Spleen (tissue), 11 donors: ENCODE measurements at regions not wholly inside any gene's neighbourhood (a gene's known extent, or its start where the extent isn't known, plus 50 kb on each side); places are given as distances from the start of the nearest gene placed in this dataset.

Experiments used
- DNase-seq: peaks from one replicate; pipeline ENCODE4 v3.0.0-alpha.2; 2020
- H3K27ac ChIP-seq, 8 donors: fragments of 200-600 bp; sonication (generic) in 7 of 8; 1 replicate in 4 of 8; 2 replicates in 4 of 8; pipeline versions ENCODE4 v1.5.0 to v1.8.0; 2016 to 2021; ENCODE audit warnings: inconsistent platforms in 4 of 8, mild to moderate bottlenecking in 4 of 8, moderate library complexity in 1 of 8
- H3K27me3 ChIP-seq, 7 donors: fragments of 200-600 bp; sonication (generic) in 6 of 7; replicated peaks in 1 of 7; 1 replicate in 4 of 7; 2 replicates in 3 of 7; pipeline versions ENCODE4 v1.5.0 to v1.8.0; 2016 to 2021; ENCODE audit warnings: inconsistent platforms in 3 of 7, mild to moderate bottlenecking in 1 of 7
- H3K36me3 ChIP-seq, 6 donors: fragments of 200-600 bp; sonication (generic) in 5 of 6; 1 replicate in 4 of 6; 2 replicates in 2 of 6; pipeline versions ENCODE4 v1.5.0 to v1.8.0; 2016 to 2021; ENCODE audit warnings: inconsistent platforms in 2 of 6
- H3K4me1 ChIP-seq, 6 donors: fragments of 200-600 bp; sonication (generic) in 5 of 6; 1 replicate in 3 of 6; 2 replicates in 3 of 6; pipeline versions ENCODE4 v1.5.0 to v1.8.0; 2016 to 2021; ENCODE audit warnings: inconsistent platforms in 3 of 6
- H3K4me3 ChIP-seq, 8 donors: fragments of 200-600 bp; sonication (generic) in 7 of 8; 1 replicate in 4 of 8; 2 replicates in 4 of 8; pipeline versions ENCODE4 v1.5.0 to v1.8.0; 2016 to 2021; ENCODE audit warnings: inconsistent platforms in 4 of 8, mild to moderate bottlenecking in 4 of 8, moderate library complexity in 2 of 8
- H3K9me3 ChIP-seq, 8 donors: fragments of 200-600 bp; sonication (generic) in 7 of 8; 1 replicate in 4 of 8; 2 replicates in 4 of 8; pipeline versions ENCODE4 v1.5.0 to v1.8.0; 2016 to 2021; ENCODE audit warnings: inconsistent platforms in 4 of 8
- POLR2A ChIP-seq, 3 donors: fragments of 450-650 bp; IDR thresholded peaks; one replicate each; pipeline ENCODE4 v1.5.1; 2017; ENCODE audit warnings: antibody characterized with exemption in 3 of 3, mild to moderate bottlenecking in 1 of 3
- POLR2AphosphoS5 ChIP-seq, 3 donors: sonication (generic); formaldehyde crosslinking; IDR thresholded peaks; one replicate each; pipeline ENCODE4 v1.5.1; 2017; ENCODE audit warnings: antibody characterized with exemption in 3 of 3
- WGBS, 5 donors: extraction: QIAGEN DNeasy Blood & Tissue Kit in 3 of 5; methylation state at CpG; one replicate each; pipeline versions ENCODE4 v1.1.5 to v1.1.7; 2013 to 2018; 5-methylcytosine and 5-hydroxymethylcytosine counted together
- intact Hi-C: fragments of 100-400 bp; cut with DNase I; formaldehyde crosslinking; loops from one replicate; pipeline ENCODE4 v1.15.0; 2023; ENCODE audit warnings: low total_unique reads
- TF ChIP-seq, protein P1 (sequence below), 11 experiments: fragments of 200-600 bp in 7 of 11; fragments of 450-650 bp in 4 of 11; sonication (generic) in 4 of 11; IDR thresholded peaks in 8 of 11; conservative IDR thresholded peaks in 3 of 11; 1 replicate in 7 of 11; 2 replicates in 4 of 11; pipeline versions ENCODE4 v1.4.0 to v1.8.0; 2016 to 2021; ENCODE audit warnings: antibody characterized with exemption in 11 of 11, inconsistent platforms in 4 of 11, mild to moderate bottlenecking in 1 of 11
- donor health status: healthy with polysubstance abuse.
- donor health status: DM: no; HTN: no; CAD: no; lungs with moderate emphysema.
- donor health status: DM: no; HTN: no; CAD: no.
- donor health status: Bipolar disorder and iron deficiency.
- donor health status: healthy.
- donor health status: DM: no; HTN: no; CAD: no.
- donor health status: DM: yes; HTN: yes; CAD: no.

DNA sequence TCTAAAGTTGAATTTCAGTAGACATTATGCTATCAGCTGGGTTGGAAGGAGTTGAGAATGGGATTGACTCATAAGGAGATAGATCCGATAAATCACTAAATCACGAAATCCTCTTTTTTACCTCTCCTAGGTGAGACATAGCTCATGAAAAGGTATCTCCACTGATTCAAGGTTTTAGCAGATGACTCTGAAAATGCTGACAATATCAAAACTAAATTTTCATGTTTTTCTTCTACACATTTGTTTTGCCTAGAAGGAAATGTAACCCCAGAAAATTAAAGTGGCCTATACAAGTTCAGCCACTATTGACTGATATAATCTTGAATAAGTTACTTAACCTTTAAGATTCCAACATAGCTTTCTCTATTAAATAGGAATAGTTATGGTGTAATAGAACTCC is 82.2 kb upstream of the VWDE start:
- H3K36me3 ChIP-seq = no peaks in the 10 kb centered on the region

DNA sequence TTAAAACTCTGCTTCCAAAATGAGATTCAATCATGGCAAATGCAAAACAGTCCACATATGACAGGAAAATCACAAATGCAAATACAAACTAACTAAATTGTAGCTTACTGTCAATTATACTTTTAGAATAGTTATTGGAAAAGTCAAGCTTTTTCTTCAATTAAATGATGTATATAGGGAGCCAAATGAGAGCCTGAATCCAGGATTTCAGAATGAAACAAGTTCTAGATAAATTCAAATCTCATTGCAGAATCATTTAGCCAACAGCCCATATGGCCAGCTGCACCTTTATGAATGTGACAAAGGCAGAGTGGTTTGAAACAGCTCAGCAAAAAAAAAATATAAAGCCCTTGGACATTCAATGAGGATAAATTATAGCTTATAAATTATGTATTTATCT is 82.2 kb upstream of the SCIN start:
- Histone ChIP-seq H3K27me3 (no peaks in the 10 kb centered on the region), H3K27ac (no peak overlapping the region), H3K4me3 (no peak overlapping the region), H3K9me3 (no peaks in the 10 kb centered on the region), H3K36me3 (no peaks in the 10 kb centered on the region), H3K4me1 (no peaks in the 10 kb centered on the region)
- DNase-seq = no peak
- intact Hi-C loops = no loop called here
- TF ChIP-seq POLR2AphosphoS5 (IDR thresholded peaks at IDR 0.05) (no peak), POLR2A (IDR thresholded peaks at IDR 0.05) (no peak)
- TF ChIP-seq, protein P1, sequence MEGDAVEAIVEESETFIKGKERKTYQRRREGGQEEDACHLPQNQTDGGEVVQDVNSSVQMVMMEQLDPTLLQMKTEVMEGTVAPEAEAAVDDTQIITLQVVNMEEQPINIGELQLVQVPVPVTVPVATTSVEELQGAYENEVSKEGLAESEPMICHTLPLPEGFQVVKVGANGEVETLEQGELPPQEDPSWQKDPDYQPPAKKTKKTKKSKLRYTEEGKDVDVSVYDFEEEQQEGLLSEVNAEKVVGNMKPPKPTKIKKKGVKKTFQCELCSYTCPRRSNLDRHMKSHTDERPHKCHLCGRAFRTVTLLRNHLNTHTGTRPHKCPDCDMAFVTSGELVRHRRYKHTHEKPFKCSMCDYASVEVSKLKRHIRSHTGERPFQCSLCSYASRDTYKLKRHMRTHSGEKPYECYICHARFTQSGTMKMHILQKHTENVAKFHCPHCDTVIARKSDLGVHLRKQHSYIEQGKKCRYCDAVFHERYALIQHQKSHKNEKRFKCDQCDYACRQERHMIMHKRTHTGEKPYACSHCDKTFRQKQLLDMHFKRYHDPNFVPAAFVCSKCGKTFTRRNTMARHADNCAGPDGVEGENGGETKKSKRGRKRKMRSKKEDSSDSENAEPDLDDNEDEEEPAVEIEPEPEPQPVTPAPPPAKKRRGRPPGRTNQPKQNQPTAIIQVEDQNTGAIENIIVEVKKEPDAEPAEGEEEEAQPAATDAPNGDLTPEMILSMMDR (IDR thresholded peaks at IDR 0.05 in 8 of 11, conservative IDR thresholded peaks at IDR 0.05 in 3 of 11) = no peak

More for the DNA sequence above, 82.2 kb upstream of the VWDE start:
- intact Hi-C loops = no loop called here
- DNase-seq = no peak
- no peaks in the 10 kb centered on the region for H3K27me3 ChIP-seq
- TF ChIP-seq, protein P1 (IDR thresholded peaks at IDR 0.05 in 8 of 11, conservative IDR thresholded peaks at IDR 0.05 in 3 of 11) = no peak
- no peak for TF ChIP-seq POLR2A (IDR thresholded peaks at IDR 0.05)
- no peak for TF ChIP-seq POLR2AphosphoS5 (IDR thresholded peaks at IDR 0.05)
- H3K4me1 ChIP-seq = peaks cover 0 to 4% (median 0%) of the 10 kb centered on the region in 6 donors
- H3K4me3 ChIP-seq = no peak overlapping the region
- H3K27ac ChIP-seq = no peak overlapping the region
- H3K9me3 ChIP-seq = no peaks in the 10 kb centered on the region
- 87 to 96% (median 95%) methylated on average over 2 of the region's 2 CpGs for WGBS, 5 donors

DNA sequence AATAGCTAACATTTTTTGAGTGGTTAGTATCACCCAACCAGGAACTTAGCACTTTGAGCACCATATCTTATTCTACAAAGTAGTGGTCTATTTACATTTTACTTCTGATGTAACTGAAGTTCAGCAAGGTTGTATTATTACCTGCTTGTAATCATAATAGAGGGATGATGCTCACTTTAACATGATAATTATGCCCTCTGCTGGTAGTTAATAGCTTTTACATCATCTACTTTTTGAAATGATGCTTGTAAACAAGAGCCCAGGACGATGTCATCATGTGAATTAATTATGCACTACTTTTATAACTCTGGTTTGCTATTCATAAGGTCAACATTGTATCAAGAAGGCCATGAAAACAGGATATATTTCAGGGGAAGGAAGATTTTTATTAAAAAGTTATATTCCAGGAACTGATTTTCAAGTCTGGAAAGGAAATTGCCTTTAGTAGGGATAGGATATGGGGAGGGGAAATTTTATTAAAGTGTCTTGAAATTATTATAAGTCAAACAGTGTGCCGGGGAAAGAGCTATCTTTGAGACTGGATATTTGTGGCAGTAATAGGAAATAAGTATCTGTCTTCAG is 80.3 kb upstream of the SCIN start:
- no peak for DNase-seq
- 23 to 41% (median 29%) methylated on average over 2 of the region's 2 CpGs for WGBS, 5 donors
- H3K36me3 ChIP-seq = no peaks in the 10 kb centered on the region

DNA sequence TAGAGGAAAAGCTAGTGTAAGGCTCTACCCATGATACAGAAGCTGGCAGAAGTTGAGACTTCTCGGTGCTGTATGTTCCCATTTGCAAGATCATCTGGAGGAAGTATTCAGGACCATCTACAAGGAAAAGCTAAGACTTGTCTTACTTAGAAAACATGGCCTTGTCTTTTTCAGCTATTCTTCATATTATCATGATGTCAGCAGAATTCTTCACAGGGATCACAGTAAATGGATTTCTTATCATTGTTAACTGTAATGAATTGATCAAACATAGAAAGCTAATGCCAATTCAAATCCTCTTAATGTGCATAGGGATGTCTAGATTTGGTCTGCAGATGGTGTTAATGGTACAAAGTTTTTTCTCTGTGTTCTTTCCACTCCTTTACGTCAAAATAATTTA is 79.6 kb upstream of the SCIN start:
- no peaks in the 10 kb centered on the region for H3K9me3 ChIP-seq
- WGBS, 5 donors = 78 to 90% (median 82%) methylated on average over 2 of the region's 2 CpGs
- H3K27me3 ChIP-seq = peaks cover 0 to 3% (median 0%) of the 10 kb centered on the region in 7 donors
- intact Hi-C loops = loop anchor here (10.0 kb wide), 1 partner anchor 1066 kb away; no protein-coding TSS in a partner anchor
- no peak overlapping the region for H3K4me3 ChIP-seq
- TF ChIP-seq POLR2A (IDR thresholded peaks at IDR 0.05) (no peak), POLR2AphosphoS5 (IDR thresholded peaks at IDR 0.05) (no peak)
- TF ChIP-seq, protein P1 (IDR thresholded peaks at IDR 0.05 in 8 of 11, conservative IDR thresholded peaks at IDR 0.05 in 3 of 11) = no peak
- H3K27ac ChIP-seq = no peak overlapping the region
- no peak for DNase-seq
- no peaks in the 10 kb centered on the region for H3K36me3 ChIP-seq
- no peaks in the 10 kb centered on the region for H3K4me1 ChIP-seq

More for the DNA sequence above, 80.3 kb upstream of the SCIN start:
- Histone ChIP-seq H3K9me3 (no peaks in the 10 kb centered on the region), H3K4me1 (no peaks in the 10 kb centered on the region), H3K27ac (no peak overlapping the region), H3K4me3 (no peak overlapping the region), H3K27me3 (no peaks in the 10 kb centered on the region)
- intact Hi-C loops = loop anchor here (10.0 kb wide), 1 partner anchor 1065 kb away; no protein-coding TSS in a partner anchor
- TF ChIP-seq, protein P1 (IDR thresholded peaks at IDR 0.05 in 8 of 11, conservative IDR thresholded peaks at IDR 0.05 in 3 of 11) = peak in 9 of 11 experiments; percentile 11 to 56 (median 42)
- TF ChIP-seq POLR2A (IDR thresholded peaks at IDR 0.05) (no peak), POLR2AphosphoS5 (IDR thresholded peaks at IDR 0.05) (no peak)
